Stimulated activated CD8-positive, alpha-beta memory T cell treated with anti-CD3 and anti-CD28 coated beads, Interleukin-4, amount 100 ng/mL, for 24 hours (primary cell): ENCODE measurements at regions not wholly inside any gene's neighbourhood (a gene's known extent, or its start where the extent isn't known, plus 50 kb on each side); places are given as distances from the start of the nearest gene placed in this dataset.

Experiments used
- DNase-seq: peaks from one replicate; pipeline ENCODE4 v3.0.0-alpha.2; 2020; ENCODE audit warnings: low read depth

DNA sequence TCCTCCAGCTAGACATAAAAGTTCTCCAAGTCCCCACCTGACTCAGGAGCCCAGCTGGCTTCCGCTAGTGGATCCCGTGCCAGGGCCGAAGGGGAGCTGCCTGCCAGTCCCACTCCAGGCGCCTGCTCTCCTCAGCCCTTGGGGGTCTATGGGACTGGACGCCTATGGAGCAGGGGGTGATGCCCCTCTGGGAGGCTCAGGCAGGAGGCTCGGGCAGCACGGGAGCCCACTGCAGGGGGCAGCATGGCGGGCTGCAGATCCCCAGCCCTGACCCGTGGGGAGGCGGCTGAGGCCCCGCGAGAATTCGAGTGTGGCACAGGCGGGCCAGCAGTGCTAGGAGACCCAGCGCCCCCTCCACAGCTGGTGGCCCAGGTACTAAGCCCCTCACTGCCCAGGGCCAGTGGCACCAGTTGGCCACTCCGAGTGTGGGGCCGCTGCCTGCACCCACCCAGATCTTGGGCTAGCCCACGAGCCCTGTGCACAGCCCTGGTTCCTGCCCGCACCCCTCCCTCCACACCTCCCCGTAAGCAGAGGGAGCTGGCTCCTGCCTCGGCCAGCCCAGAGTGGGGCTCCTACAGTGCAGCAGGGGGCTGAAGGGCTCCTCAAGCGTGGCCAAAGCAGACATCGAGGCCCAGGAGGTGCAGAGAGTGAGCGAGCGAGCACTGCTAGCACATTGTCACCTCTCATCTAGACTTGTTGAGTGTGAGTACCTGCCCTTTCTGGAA, 221.3 kb upstream of the NSMCE3 start:
- no peak for DNase-seq

DNA sequence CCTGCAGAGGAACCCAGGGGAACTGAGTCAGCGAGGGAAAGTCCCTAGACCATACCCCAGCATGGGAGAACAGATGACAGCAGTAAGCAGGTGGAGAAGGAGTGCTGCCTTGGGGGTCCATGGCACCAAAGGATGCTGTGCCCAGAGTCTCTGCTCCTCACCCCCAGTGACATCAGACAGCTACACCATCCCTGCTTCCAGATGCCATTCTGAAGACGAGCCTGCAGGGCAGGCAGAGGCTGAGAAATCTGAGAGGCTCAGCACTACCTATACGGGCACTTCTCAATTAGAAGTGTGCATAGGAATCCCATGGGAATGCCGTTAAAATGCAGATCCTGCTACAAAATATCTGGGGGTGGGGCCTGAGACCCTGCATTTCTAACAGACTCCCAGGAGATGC, 211.3 kb upstream of the NSMCE3 start:
- no peak for DNase-seq

DNA sequence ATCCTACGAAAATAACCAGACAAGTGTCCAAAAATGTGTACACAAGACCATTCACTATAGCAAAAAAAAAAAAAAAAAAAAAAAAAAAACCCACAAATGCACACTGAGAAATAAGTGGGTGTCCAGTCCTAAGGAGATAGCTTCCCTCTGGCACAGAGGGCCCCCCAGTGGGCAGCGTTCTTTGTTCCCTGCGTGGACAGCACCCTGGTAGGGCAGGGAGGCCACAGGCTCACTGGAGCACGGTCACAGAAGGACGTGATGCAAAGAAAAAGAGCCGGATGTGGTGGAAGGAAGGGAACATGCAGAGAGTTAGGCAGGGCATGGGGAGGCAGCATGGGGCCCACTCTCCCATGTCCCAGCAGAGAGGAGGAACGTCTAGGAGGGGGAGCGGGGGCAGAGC, 210.7 kb upstream of the NSMCE3 start:
- no peak for DNase-seq

DNA sequence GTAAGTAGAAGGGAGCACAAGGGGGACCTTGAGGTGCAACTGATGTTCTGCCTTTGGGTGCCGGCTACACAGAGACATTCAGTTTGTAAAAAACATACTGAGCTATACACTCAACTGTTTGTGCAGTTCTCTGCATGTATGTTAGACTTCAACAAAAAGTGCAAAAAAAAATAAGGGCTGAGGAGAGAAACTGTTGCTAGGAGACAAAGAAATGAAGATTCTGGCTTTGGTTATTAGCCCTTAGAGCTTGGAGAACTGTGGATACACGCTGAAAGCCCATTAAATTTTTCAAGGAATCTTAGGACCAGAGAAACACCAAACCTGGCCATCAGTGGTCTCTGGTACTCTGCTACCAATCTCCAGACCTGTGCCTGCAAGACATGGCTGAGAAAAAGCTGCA, 207.6 kb upstream of the NSMCE3 start:
- DNase-seq = no peak

DNA sequence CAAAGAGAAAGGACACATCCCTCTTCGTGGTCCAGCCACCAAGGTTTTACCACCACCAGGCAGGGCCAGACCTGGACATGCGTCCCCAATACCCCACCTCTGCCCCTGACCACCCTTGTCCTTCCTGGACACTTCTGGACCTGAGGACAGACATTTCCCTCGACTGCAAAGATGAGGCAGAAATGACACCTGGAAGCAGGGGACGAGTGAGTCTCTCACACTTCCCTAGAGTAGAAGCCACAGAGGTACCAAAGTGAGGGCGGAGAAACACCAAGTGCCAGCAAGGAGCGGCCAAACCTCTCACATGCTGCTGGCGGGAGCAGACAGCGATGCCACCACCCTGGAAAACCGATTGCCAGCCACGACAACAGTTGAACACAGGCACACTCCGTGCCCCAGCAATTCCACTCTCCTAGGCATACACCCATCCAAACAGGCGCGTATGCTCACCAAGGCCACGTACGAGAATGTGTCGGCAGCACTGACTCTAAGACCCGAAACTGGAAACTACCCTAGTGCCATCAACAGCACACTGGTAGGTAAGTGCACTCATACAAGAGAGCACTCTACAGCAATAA, 207.0 kb upstream of the NSMCE3 start:
- no peak for DNase-seq

DNA sequence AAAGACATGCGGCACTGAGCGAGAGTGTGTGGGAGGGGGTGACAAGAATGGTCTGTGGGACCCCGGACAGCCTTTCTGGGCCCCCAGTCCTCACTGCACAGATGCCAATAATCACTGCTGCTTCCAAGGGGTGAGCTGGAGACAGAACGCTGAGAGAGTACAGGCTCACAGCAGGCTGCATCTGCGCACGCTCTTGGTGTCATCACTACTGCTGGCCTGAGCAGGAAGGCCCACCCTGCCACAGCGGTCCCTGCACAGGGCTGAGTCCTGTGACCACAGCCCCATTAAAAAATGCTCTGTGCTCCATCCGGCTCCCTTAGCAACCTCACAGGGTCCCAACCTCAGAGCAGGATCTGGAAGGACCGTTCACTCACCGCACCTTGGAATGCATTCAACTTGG, 205.5 kb upstream of the NSMCE3 start:
- no peak for DNase-seq

DNA sequence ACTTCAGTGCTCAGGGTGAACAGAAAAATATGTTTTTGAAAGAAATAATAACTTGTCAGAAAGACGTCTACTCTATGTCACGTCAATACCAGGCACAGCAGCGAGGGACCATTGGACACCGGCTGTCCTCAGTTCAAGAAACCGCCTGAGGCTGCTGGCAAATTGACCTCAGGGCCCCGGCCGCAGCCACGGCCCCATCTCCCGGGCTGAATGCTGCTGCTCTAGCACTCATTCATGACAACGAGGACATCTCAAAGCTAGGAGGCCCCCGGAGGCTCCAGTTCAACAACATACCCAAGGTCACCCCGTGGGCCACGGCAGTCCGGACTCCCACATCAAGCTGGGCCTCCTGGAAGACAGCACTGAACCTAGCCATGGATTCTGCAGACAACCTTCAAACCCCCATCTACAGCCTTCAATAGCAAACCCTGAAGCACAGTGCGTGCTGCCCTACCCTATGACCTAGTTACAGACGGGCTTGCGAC, 204.0 kb upstream of the NSMCE3 start:
- DNase-seq = no peak

DNA sequence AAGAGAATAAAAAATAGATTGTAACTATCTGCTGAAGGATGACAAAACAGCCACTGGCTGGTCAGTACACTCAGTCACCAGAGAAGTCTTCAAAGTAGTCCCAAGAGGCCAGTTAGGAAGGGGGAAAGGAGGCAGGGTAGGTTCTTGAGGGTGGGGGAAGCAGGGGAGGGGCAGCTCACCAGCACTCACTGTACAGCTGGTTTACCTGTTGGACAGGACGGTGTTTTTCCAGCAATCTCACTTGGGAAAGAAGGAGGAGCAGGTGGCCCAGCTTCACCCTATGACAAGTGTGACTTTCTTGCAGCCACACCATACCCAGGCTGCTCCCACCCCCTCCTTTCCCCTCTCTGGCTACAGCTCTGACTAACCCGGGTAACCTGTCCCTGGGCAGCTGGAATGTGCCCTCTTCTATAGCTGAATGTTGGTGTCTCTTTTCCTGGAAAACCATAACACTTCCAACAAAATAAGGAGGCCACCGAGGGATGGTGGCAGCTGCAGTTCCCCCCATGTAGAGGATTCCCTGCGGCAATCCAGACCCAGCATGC, 203.4 kb upstream of the NSMCE3 start:
- DNase-seq = no peak

DNA sequence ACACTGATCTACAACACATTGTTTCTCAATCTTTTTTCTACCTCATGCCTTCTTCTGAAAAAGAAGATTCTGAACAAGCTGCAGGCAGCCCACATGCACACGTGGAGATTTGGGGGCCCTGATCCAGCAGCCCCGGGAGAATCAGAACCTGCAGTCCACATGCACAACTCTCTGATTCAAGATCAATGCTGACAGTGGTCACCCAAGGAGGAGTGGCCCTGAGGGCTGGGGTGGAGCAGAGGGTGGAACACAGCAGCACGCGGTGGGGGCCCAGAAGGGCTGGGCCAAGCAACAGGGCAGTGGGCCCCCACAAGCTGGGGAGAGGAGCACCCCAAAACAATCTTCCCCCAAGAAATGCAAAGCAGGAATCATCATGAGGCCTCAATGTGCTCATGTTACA, 202.1 kb upstream of the NSMCE3 start:
- DNase-seq = no peak

DNA sequence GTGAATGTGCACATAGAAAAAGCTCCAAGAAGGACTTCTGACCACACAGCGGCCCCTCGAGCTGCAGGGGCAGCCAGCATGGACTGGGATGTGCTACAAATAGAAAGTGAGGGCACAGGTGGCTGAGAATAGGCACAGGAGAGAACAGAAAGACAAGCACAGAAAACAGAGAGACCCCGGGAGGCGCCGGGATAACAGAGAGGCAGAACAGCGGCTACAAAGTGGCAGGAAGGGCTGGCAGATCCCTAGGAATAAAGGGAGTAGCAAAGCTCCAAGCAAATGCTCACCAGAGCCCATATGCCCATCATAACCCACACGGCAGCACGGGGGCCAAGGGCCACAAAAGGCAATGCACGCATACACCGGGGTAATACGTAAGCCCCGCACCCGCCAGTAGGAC, 201.7 kb upstream of the NSMCE3 start:
- DNase-seq = no peak

DNA sequence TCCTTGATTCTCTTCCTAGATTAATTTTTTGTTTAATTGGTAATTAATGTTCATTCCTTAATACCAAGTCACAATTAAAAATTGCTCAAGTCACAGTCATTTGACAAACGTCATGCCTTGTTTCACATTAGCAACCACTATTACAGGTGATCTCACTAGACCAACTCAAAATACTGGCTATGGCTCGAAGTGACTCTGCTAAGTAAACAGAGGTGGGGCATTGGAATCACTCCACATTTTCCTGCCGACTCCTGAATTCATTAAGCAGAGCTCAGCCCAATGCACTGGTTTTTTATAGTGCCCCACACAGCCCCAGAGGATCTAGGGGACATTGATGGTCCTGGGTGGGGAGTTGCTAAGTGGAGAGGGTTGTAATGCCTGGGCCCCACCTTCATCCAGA, 201.2 kb upstream of the NSMCE3 start:
- DNase-seq = no peak

DNA sequence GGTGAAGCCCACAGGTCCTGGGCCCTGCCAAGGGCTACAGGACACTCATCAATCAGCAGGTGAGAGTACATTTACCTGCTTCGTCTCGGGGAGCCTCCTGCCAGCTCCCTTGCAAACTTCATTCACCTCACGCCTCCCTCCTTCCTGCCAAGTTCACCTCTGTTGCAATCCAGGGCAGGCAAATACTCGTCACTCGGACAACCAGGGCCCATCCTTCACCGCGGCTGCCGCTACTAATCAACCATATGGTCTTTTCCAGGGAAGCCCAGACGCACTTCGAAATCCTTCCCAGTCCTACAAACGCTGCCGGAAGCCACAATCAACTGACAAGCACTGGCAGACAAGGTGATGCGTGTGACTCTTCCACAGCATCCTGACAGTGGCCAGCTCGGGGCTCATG, 200.7 kb upstream of the NSMCE3 start:
- no peak for DNase-seq

DNA sequence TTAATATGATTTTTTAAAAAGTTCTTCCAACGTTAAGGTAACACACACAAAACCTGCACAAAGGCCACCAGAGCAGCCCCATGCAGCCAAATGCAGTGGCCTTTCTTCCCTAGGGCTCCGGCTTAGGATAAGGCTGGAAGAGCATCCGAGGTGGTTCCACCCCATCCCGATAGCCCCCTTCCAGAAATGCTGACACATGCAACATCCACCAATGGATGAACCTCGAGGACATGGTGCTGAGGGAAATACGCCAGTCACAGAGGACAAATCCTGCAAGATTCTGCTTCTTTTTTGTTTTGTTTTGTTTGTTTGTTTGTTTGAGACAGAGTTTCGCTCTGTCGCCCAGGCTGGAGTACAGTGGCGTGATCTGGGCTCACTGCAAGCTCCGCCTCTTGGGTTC, 199.3 kb upstream of the NSMCE3 start:
- no peak for DNase-seq

DNA sequence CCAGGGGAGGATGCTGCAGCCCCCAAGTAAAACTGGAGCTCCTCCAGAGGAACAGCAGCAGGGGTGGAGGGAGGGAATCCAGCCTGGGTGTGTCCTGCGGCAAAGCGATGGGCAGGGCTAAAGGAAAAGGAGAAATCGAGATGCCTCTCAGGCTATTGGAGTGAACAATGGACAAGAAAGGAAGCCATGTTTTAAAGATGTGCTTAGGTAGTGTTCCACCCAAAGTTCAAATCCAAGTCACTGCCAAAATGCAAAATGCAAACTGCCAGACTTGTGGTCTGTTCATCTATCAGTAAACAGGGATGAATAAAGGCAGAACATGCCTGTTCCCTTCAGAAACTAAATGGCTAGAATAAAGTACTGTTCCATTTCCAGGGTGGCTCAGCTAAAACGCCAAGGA, 197.5 kb upstream of the NSMCE3 start:
- DNase-seq = no peak

DNA sequence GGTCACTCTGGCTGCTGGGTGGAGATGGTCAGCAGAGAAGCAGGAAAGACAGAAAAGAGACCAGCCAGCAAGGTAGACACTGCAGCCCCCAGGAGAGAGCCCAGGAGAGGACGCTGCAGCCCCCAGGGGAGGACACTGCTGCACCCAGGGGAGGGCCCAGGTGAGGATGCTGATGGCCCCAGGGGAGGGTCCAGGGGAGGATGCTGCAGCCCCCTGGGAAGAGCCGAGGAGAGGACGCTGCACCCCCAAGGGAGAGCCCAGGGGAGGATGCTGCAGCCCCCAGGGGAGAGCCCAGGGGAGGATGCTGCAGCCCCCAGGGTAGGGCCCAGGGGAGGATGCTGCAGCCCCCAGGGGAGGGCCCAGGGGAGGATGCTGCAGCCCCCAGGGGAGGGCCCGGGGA, 196.7 kb upstream of the NSMCE3 start:
- no peak for DNase-seq

DNA sequence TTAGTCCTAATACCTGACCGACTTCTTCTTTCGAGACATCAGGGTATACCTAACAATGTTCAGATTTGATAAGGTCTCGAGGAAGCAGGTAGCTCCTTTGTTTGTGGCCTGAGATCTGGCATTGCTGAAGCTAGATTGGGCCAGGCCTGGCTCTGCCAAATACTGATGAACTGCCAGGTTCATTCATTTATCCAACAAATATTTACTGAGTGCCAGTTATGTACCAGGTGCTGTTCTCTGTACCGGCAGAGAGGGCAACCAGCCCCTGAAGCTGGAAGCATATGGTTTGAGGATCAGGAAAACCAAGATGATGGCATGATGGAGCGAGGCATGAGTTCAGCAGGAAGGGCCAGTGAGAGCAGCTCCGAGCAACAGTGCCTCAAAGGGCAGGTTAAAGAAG, 196.2 kb upstream of the NSMCE3 start:
- DNase-seq = no peak

DNA sequence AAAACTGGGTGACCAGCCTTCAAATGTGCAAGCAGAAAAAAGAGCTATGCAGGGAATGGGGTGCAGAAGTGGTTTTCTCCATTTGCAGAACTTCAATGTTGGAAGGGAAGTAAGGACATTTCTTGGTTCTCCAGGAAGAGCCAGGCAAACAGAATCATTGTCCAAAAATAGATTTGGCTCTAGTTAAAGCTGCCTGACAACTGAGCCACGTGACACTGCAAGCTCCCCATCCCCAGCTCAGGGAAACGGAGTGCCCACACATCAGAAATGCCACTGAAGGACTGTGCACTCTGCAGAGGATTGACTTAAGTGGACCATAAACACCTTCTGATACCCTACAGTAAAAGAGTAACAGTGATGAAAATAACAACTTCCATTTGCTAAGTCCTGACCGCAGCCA, 195.6 kb upstream of the NSMCE3 start:
- DNase-seq = no peak

DNA sequence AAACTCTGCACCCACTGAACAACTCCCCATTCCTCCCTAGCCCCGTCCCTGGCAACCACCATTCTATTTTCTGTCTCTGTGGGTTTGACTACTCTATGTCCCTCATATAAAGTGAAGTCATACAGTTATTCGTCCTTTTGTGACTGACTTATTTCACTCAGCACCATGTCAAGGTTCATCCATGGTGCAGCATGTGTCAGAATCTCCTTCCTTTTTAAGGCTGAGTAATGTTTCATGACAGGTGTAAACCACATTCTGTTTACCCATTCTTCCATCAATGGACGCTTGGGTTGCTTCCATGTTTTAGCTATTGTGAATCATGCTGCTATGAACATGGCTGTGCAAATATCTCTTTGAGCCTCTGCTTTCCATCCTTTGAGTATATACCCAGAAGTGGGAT, 192.3 kb upstream of the NSMCE3 start:
- no peak for DNase-seq

DNA sequence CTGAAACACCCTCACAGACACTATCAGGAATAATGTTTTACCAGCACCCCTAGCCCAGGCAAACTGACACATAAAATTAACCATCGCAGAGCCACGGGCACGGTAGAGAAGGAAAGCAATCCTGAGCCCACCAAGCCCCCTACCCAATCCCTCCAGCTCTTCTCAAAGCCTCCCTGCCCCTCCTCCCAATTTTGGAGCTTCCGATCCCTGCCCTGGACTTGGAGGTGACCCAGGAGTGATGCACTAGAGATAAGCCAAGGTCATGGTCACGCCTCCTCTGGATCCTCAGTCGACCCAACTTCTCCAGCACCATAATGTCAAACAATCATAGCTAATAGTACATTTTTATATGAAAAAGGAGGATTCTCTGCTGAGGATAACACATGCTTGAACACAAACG, 188.7 kb upstream of the NSMCE3 start:
- DNase-seq = no peak

DNA sequence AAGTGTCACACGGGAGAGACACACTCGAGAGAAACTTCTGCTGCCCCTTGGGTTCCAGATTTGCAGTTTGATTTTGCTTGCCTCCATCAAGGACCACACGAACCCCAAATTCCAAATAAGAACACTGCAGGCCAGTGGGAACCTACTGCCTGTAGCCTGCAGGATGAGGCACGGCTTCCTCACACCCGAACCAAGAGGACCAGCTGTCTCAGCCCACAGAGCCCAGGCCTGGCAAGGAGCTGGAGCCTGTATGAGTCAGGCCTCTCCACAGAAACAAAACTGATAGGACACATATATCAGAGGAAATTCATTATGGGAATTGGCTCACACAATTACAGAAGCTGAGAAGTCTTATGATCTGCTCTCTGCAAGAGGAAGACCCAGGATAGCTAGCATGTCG, 188.1 kb upstream of the NSMCE3 start:
- DNase-seq = no peak

DNA sequence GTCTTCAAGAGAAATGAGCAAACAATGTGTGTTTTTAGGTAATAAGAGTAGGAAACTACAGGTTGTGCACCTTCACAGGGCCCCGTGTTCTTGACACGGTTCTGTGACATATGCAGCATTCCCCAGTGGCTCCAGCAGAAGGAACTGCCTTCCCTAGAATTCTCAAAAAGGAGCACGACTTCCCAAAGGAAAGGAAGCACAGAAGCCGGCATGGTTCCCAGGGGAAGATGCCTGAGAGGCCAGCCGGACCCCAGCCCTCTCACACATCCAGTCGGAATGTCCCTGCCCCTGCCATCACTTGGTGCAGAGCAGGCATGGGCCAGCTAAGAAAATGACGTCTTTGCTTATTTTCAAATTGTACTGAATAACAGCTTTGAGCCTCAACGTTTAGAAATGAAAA, 187.3 kb upstream of the NSMCE3 start:
- no peak for DNase-seq

DNA sequence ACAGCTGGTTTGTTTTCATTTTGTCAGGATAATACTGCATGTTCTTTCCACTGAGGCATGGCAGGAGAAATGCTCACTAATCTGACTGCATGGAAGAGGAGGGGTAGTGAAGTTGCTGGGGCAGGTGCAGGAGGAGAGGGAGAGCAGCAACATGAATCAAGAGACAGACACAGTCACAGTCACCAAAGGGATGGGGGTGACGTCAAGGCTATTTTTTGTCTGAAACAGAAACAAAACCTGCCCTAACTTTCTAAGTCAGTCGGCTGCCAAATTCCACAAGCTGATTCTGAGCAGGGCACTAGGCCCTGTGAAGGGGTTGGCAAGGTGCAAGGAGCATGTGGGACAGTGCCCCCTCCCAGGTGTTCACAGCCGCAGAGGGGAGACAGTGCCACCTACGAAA, 186.6 kb upstream of the NSMCE3 start:
- no peak for DNase-seq

DNA sequence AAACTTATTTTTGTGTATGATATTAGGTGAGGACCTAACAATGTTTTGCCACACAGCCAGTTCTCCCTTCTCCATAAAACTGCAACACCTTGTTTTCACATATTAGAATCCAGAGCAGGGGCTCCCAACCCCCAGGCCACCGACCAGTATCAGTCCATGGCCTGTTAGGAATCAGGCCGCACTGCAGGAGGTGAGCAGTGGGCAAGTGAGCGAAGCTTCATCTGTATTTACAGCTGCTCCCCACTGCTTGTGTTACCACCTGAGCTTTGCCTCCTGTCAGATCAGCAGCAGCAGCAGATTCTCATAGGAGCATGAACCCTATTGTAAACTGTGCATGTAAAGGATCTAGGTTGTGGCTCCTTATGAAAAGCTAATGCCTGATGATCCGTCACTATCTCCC, 185.9 kb upstream of the NSMCE3 start:
- DNase-seq = no peak

DNA sequence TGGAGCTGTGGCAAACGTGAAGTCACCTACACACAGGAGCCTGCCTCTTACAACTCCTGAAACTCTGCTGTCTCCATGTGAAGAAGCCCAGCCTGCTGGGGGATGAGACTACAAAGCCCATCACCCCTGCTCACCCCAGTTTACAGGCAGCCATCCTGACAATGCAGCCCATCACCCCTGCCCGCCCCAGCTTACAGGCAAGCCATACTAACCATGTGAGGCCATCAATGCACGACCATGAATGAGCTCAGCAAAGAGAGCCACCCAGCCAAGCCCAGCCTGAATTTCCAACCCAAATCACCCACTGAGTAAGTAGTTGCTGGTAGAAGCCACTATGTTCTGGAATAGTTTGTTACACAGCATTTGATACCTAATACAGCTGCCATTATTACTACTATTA, 185.4 kb upstream of the NSMCE3 start:
- no peak for DNase-seq
